ENCODE measurements at regions not wholly inside any gene's neighbourhood (a gene's known extent, or its start where the extent isn't known, plus 50 kb on each side); places are given as distances from the start of the nearest gene placed in this dataset.

DNA sequence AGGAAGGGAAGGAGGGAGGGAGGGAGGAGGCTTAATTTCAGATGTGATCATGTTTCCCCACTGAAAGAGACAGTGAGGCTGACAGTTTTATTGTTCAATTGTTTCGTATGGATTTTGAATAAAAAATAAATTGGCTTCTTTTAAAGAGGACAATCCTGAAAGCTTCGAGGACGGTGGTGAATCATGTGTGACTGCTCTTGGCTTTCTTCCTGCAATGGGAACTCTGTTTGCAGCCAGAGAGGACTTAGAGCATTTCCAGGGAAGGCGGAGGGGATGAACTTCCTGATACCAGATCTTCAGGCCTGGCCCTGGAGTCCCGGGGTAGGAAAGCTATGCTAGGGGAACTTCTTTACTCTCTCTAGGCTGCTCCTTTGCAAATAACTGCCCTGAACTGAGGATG, 72.8 kb upstream of the C16orf82 start:
- DNase-seq (ENCODE audit: low read depth, low spot score) (no peak), FAIRE-seq (no peak)
- dilution Hi-C loops (cut with MboI; ENCODE audit: extremely low pct_ligation_motif_present, low sequenced_read_pairs): no loop called here
- Histone ChIP-seq H3K9ac (ENCODE audit: control insufficient read depth, extremely low read depth, insufficient read depth, low read length) (no peak overlapping the region), H3K27ac (ENCODE audit: control insufficient read depth, insufficient read depth, low read length) (no peak overlapping the region), H3K79me2 (ENCODE audit: control insufficient read depth, insufficient read depth, low read length) (no peaks in the 10 kb centered on the region), H3K4me1 (ENCODE audit: control insufficient read depth, extremely low read depth, insufficient read depth, low read length) (no peaks in the 10 kb centered on the region), H3K36me3 (ENCODE audit: control insufficient read depth in 2 of 2, extremely low read depth in 1 of 2, insufficient read depth in 2 of 2, low read length in 2 of 2) (no peaks in the 10 kb centered on the region), H3K4me3 (ENCODE audit: control insufficient read depth in 2 of 3, extremely low read depth in 1 of 3, insufficient read depth in 2 of 3, low read depth in 1 of 3, low read length in 3 of 3) (no peak overlapping the region), H3K4me2 (ENCODE audit: control insufficient read depth, extremely low read depth, insufficient read depth, low read depth, low read length) (no peak overlapping the region), H3K27me3 (ENCODE audit: control insufficient read depth, extremely low read depth, insufficient read depth, low read length) (no peaks in the 10 kb centered on the region), H3K9me1 (ENCODE audit: control insufficient read depth, extremely low read depth, insufficient read depth, low read length) (no peaks in the 10 kb centered on the region), H2AFZ (ENCODE audit: control insufficient read depth, low read length) (no peak overlapping the region), H4K20me1 (ENCODE audit: control insufficient read depth, extremely low read depth, insufficient read depth, low read length) (no peaks in the 10 kb centered on the region), H3K9me3 (ENCODE audit: control insufficient read depth, low read depth, low read length) (peaks cover 2% of the 10 kb centered on the region)
- TF ChIP-seq EZH2 (IDR thresholded peaks at IDR 0.05; ENCODE audit: low read length): no peak
- TF ChIP-seq, protein P1, sequence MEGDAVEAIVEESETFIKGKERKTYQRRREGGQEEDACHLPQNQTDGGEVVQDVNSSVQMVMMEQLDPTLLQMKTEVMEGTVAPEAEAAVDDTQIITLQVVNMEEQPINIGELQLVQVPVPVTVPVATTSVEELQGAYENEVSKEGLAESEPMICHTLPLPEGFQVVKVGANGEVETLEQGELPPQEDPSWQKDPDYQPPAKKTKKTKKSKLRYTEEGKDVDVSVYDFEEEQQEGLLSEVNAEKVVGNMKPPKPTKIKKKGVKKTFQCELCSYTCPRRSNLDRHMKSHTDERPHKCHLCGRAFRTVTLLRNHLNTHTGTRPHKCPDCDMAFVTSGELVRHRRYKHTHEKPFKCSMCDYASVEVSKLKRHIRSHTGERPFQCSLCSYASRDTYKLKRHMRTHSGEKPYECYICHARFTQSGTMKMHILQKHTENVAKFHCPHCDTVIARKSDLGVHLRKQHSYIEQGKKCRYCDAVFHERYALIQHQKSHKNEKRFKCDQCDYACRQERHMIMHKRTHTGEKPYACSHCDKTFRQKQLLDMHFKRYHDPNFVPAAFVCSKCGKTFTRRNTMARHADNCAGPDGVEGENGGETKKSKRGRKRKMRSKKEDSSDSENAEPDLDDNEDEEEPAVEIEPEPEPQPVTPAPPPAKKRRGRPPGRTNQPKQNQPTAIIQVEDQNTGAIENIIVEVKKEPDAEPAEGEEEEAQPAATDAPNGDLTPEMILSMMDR (optimal IDR thresholded peaks at IDR 0.05 in 1 of 3, IDR thresholded peaks at IDR 0.05 in 1 of 3, conservative IDR thresholded peaks at IDR 0.05 in 1 of 3; ENCODE audit: extremely low read depth in 1 of 3, insufficient read depth in 2 of 3, low read length in 3 of 3): no peak

DNA sequence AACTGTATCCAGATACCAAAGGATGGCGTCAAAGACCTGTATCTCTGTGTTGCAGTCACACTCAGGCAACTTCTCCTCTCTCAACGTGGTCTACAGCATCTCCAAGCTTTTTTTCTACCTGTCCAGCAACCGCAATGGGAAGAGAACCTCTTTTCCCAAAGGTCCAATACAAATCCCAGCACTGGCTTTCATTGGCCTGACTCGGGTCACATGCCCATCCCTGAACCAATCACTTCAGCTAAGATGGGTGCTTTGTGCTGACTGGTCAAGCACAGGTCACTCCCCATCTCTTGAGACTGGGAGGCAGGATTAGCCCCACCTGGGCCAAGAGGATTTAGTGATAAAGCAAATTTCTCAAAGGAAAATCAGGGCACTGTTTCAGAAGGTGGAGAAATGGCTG, 71.2 kb upstream of the C16orf82 start:
- FAIRE-seq: no peak
- TF ChIP-seq, protein P1 (optimal IDR thresholded peaks at IDR 0.05 in 1 of 3, IDR thresholded peaks at IDR 0.05 in 1 of 3, conservative IDR thresholded peaks at IDR 0.05 in 1 of 3; ENCODE audit: extremely low read depth in 1 of 3, insufficient read depth in 2 of 3, low read length in 3 of 3): no peak
- no peak for TF ChIP-seq EZH2 (IDR thresholded peaks at IDR 0.05; ENCODE audit: low read length)
- peaks cover 2% of the 10 kb centered on the region for H3K9me3 ChIP-seq (ENCODE audit: control insufficient read depth, low read depth, low read length)
- no peak for DNase-seq (ENCODE audit: low read depth, low spot score)
- no peak overlapping the region for H3K9ac ChIP-seq (ENCODE audit: control insufficient read depth, extremely low read depth, insufficient read depth, low read length)
- H3K9me1 ChIP-seq (ENCODE audit: control insufficient read depth, extremely low read depth, insufficient read depth, low read length): no peaks in the 10 kb centered on the region
- H3K36me3 ChIP-seq (ENCODE audit: control insufficient read depth in 2 of 2, extremely low read depth in 1 of 2, insufficient read depth in 2 of 2, low read length in 2 of 2): no peaks in the 10 kb centered on the region
- dilution Hi-C loops (cut with MboI; ENCODE audit: extremely low pct_ligation_motif_present, low sequenced_read_pairs): no loop called here
- no peak overlapping the region for H3K27ac ChIP-seq (ENCODE audit: control insufficient read depth, insufficient read depth, low read length)
- no peak overlapping the region for H2AFZ ChIP-seq (ENCODE audit: control insufficient read depth, low read length)
- H3K4me3 ChIP-seq (ENCODE audit: control insufficient read depth in 2 of 3, extremely low read depth in 1 of 3, insufficient read depth in 2 of 3, low read depth in 1 of 3, low read length in 3 of 3): no peak overlapping the region
- H3K27me3 ChIP-seq (ENCODE audit: control insufficient read depth, extremely low read depth, insufficient read depth, low read length): no peaks in the 10 kb centered on the region
- H3K4me1 ChIP-seq (ENCODE audit: control insufficient read depth, extremely low read depth, insufficient read depth, low read length): no peaks in the 10 kb centered on the region
- H3K79me2 ChIP-seq (ENCODE audit: control insufficient read depth, insufficient read depth, low read length): no peaks in the 10 kb centered on the region
- H4K20me1 ChIP-seq (ENCODE audit: control insufficient read depth, extremely low read depth, insufficient read depth, low read length): no peaks in the 10 kb centered on the region
- H3K4me2 ChIP-seq (ENCODE audit: control insufficient read depth, extremely low read depth, insufficient read depth, low read depth, low read length): no peak overlapping the region
